ENCODE measurements at regions not wholly inside any gene's neighbourhood (a gene's known extent, or its start where the extent isn't known, plus 50 kb on each side); places are given as distances from the start of the nearest gene placed in this dataset.
"Not testable (repeated sequence)": the region's sequence is repeated elsewhere in the genome, so short reads cannot be mapped to it uniquely, and the experiment has no call there.

- DNase-seq (ENCODE audit: low read depth) = no peak
These were observed 266.7 kb upstream of the AMIGO2 start for GRCh38 chr12:47346251-47347019.

- DNase-seq (ENCODE audit: low read depth) = peak; percentile 74
These were observed 264.2 kb upstream of the AMIGO2 start for GRCh38 chr12:47343684-47344567.

- no peak for DNase-seq (ENCODE audit: low read depth)
These were observed 260.8 kb upstream of the AMIGO2 start for GRCh38 chr12:47340411-47341015.

GRCh38 chr12:47337581-47337980 lies 257.8 kb upstream of the AMIGO2 start:
- DNase-seq (ENCODE audit: low read depth) = no peak

- DNase-seq (ENCODE audit: low read depth) = not testable (repeated sequence)
These were observed 253.6 kb upstream of the AMIGO2 start for GRCh38 chr12:47333271-47333858.

- DNase-seq (ENCODE audit: low read depth) = peak; percentile 45
These were observed 249.2 kb upstream of the AMIGO2 start for GRCh38 chr12:47328831-47329545.

- no peak for DNase-seq (ENCODE audit: low read depth)
These were observed 246.4 kb upstream of the AMIGO2 start for GRCh38 chr12:47326190-47326589.

GRCh38 chr12:47323802-47324201 lies 244.0 kb upstream of the AMIGO2 start:
- no peak for DNase-seq (ENCODE audit: low read depth)

- no peak for DNase-seq (ENCODE audit: low read depth)
These were observed 241.7 kb upstream of the AMIGO2 start for GRCh38 chr12:47321436-47321835.

- no peak for DNase-seq (ENCODE audit: low read depth)
These were observed 240.0 kb upstream of the AMIGO2 start for GRCh38 chr12:47319746-47320145.

- no peak for DNase-seq (ENCODE audit: low read depth)
These were observed 239.2 kb upstream of the AMIGO2 start for GRCh38 chr12:47318963-47319362.

- DNase-seq (ENCODE audit: low read depth) = no peak
These were observed 237.6 kb upstream of the AMIGO2 start for GRCh38 chr12:47317175-47317915.

GRCh38 chr12:47316609-47317049 lies 236.9 kb upstream of the AMIGO2 start:
- DNase-seq (ENCODE audit: low read depth) = no peak

GRCh38 chr12:47314996-47315395 lies 235.2 kb upstream of the AMIGO2 start:
- DNase-seq (ENCODE audit: low read depth) = no peak

- DNase-seq (ENCODE audit: low read depth) = no peak
These were observed 233.2 kb upstream of the AMIGO2 start for GRCh38 chr12:47312808-47313426.

GRCh38 chr12:47312147-47312546 lies 232.4 kb upstream of the AMIGO2 start:
- no peak for DNase-seq (ENCODE audit: low read depth)

- DNase-seq (ENCODE audit: low read depth) = no peak
These were observed 231.8 kb upstream of the AMIGO2 start for GRCh38 chr12:47311568-47311967.

GRCh38 chr12:47311010-47311409 lies 231.3 kb upstream of the AMIGO2 start:
- no peak for DNase-seq (ENCODE audit: low read depth)

- no peak for DNase-seq (ENCODE audit: low read depth)
These were observed 228.9 kb upstream of the AMIGO2 start for GRCh38 chr12:47308672-47309071.

GRCh38 chr12:47307680-47308399 lies 228.1 kb upstream of the AMIGO2 start:
- peak; percentile 50 for DNase-seq (ENCODE audit: low read depth)

Data from stromal cell of bone marrow (primary cell).